ENCODE measurements at regions not wholly inside any gene's neighbourhood (a gene's known extent, or its start where the extent isn't known, plus 50 kb on each side); places are given as distances from the start of the nearest gene placed in this dataset.
"Not testable (repeated sequence)": the region's sequence is repeated elsewhere in the genome, so short reads cannot be mapped to it uniquely, and the experiment has no call there.

DNA sequence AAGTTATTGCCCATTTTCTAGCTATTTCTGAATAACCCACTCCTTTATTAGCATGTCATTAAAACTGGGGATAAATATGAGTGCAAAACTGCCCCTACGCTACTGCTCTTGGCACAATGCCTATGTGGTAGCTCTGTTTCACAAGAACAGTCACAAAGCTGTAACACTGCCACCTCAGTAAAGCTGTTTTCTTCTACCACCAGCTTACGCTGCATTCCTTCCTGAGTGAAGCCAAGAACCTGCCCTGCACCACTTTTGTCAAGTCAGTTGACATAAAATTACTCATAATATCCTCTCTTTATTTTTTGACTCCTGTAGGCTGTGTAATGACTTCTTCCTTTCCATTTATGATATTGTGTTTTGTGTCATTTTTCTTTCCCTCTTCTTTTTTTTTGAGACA, 313.2 kb upstream of the PLGLB1 start:
- FAIRE-seq; H4K20me1 ChIP-seq (ENCODE audit: control insufficient read depth, extremely low read depth, insufficient read depth, low read length); H2AFZ ChIP-seq (ENCODE audit: control insufficient read depth, low read length); DNase-seq (ENCODE audit: low read depth, low spot score); H3K9me1 ChIP-seq (ENCODE audit: control insufficient read depth, extremely low read depth, insufficient read depth, low read length); H3K27ac ChIP-seq (ENCODE audit: control insufficient read depth, insufficient read depth, low read length); H3K27me3 ChIP-seq (ENCODE audit: control insufficient read depth, extremely low read depth, insufficient read depth, low read length); H3K79me2 ChIP-seq (ENCODE audit: control insufficient read depth, insufficient read depth, low read length); H3K4me1 ChIP-seq (ENCODE audit: control insufficient read depth, extremely low read depth, insufficient read depth, low read length); H3K9ac ChIP-seq (ENCODE audit: control insufficient read depth, extremely low read depth, insufficient read depth, low read length); dilution Hi-C loops (cut with MboI; ENCODE audit: extremely low pct_ligation_motif_present, low sequenced_read_pairs); H3K36me3 ChIP-seq (ENCODE audit: control insufficient read depth in 2 of 2, extremely low read depth in 1 of 2, insufficient read depth in 2 of 2, low read length in 2 of 2); H3K4me2 ChIP-seq (ENCODE audit: control insufficient read depth, extremely low read depth, insufficient read depth, low read depth, low read length); H3K9me3 ChIP-seq (ENCODE audit: control insufficient read depth, low read depth, low read length); H3K4me3 ChIP-seq (ENCODE audit: control insufficient read depth in 2 of 3, extremely low read depth in 1 of 3, insufficient read depth in 2 of 3, low read depth in 1 of 3, low read length in 3 of 3): not testable (repeated sequence)

- H3K4me1 ChIP-seq (ENCODE audit: control insufficient read depth, extremely low read depth, insufficient read depth, low read length); H3K4me3 ChIP-seq (ENCODE audit: control insufficient read depth in 2 of 3, extremely low read depth in 1 of 3, insufficient read depth in 2 of 3, low read depth in 1 of 3, low read length in 3 of 3); H3K79me2 ChIP-seq (ENCODE audit: control insufficient read depth, insufficient read depth, low read length); H3K27me3 ChIP-seq (ENCODE audit: control insufficient read depth, extremely low read depth, insufficient read depth, low read length); H3K4me2 ChIP-seq (ENCODE audit: control insufficient read depth, extremely low read depth, insufficient read depth, low read depth, low read length); FAIRE-seq; H3K9ac ChIP-seq (ENCODE audit: control insufficient read depth, extremely low read depth, insufficient read depth, low read length); H3K9me1 ChIP-seq (ENCODE audit: control insufficient read depth, extremely low read depth, insufficient read depth, low read length); DNase-seq (ENCODE audit: low read depth, low spot score); H4K20me1 ChIP-seq (ENCODE audit: control insufficient read depth, extremely low read depth, insufficient read depth, low read length); H3K36me3 ChIP-seq (ENCODE audit: control insufficient read depth in 2 of 2, extremely low read depth in 1 of 2, insufficient read depth in 2 of 2, low read length in 2 of 2); H3K9me3 ChIP-seq (ENCODE audit: control insufficient read depth, low read depth, low read length); dilution Hi-C loops (cut with MboI; ENCODE audit: extremely low pct_ligation_motif_present, low sequenced_read_pairs); H3K27ac ChIP-seq (ENCODE audit: control insufficient read depth, insufficient read depth, low read length); H2AFZ ChIP-seq (ENCODE audit: control insufficient read depth, low read length): not testable (repeated sequence)
Measured at GRCh38 chr2:87338998-87339397, 317.4 kb upstream of the PLGLB1 start.

- FAIRE-seq; H3K4me3 ChIP-seq (ENCODE audit: control insufficient read depth in 2 of 3, extremely low read depth in 1 of 3, insufficient read depth in 2 of 3, low read depth in 1 of 3, low read length in 3 of 3); H4K20me1 ChIP-seq (ENCODE audit: control insufficient read depth, extremely low read depth, insufficient read depth, low read length); H3K4me2 ChIP-seq (ENCODE audit: control insufficient read depth, extremely low read depth, insufficient read depth, low read depth, low read length); H3K36me3 ChIP-seq (ENCODE audit: control insufficient read depth in 2 of 2, extremely low read depth in 1 of 2, insufficient read depth in 2 of 2, low read length in 2 of 2); H2AFZ ChIP-seq (ENCODE audit: control insufficient read depth, low read length); H3K27me3 ChIP-seq (ENCODE audit: control insufficient read depth, extremely low read depth, insufficient read depth, low read length); dilution Hi-C loops (cut with MboI; ENCODE audit: extremely low pct_ligation_motif_present, low sequenced_read_pairs); H3K9me1 ChIP-seq (ENCODE audit: control insufficient read depth, extremely low read depth, insufficient read depth, low read length); H3K79me2 ChIP-seq (ENCODE audit: control insufficient read depth, insufficient read depth, low read length); H3K27ac ChIP-seq (ENCODE audit: control insufficient read depth, insufficient read depth, low read length); H3K4me1 ChIP-seq (ENCODE audit: control insufficient read depth, extremely low read depth, insufficient read depth, low read length); H3K9me3 ChIP-seq (ENCODE audit: control insufficient read depth, low read depth, low read length); H3K9ac ChIP-seq (ENCODE audit: control insufficient read depth, extremely low read depth, insufficient read depth, low read length); DNase-seq (ENCODE audit: low read depth, low spot score): not testable (repeated sequence)
- TF ChIP-seq, protein P1, sequence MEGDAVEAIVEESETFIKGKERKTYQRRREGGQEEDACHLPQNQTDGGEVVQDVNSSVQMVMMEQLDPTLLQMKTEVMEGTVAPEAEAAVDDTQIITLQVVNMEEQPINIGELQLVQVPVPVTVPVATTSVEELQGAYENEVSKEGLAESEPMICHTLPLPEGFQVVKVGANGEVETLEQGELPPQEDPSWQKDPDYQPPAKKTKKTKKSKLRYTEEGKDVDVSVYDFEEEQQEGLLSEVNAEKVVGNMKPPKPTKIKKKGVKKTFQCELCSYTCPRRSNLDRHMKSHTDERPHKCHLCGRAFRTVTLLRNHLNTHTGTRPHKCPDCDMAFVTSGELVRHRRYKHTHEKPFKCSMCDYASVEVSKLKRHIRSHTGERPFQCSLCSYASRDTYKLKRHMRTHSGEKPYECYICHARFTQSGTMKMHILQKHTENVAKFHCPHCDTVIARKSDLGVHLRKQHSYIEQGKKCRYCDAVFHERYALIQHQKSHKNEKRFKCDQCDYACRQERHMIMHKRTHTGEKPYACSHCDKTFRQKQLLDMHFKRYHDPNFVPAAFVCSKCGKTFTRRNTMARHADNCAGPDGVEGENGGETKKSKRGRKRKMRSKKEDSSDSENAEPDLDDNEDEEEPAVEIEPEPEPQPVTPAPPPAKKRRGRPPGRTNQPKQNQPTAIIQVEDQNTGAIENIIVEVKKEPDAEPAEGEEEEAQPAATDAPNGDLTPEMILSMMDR (optimal IDR thresholded peaks at IDR 0.05 in 1 of 3, IDR thresholded peaks at IDR 0.05 in 1 of 3, conservative IDR thresholded peaks at IDR 0.05 in 1 of 3; ENCODE audit: extremely low read depth in 1 of 3, insufficient read depth in 2 of 3, low read length in 3 of 3): peak; percentile 8 to 49 (median 26)
Measured at GRCh38 chr2:87341601-87342014, 320.0 kb upstream of the PLGLB1 start.

- FAIRE-seq; H4K20me1 ChIP-seq (ENCODE audit: control insufficient read depth, extremely low read depth, insufficient read depth, low read length); H3K9me3 ChIP-seq (ENCODE audit: control insufficient read depth, low read depth, low read length); H3K4me3 ChIP-seq (ENCODE audit: control insufficient read depth in 2 of 3, extremely low read depth in 1 of 3, insufficient read depth in 2 of 3, low read depth in 1 of 3, low read length in 3 of 3); H3K4me2 ChIP-seq (ENCODE audit: control insufficient read depth, extremely low read depth, insufficient read depth, low read depth, low read length); H3K9me1 ChIP-seq (ENCODE audit: control insufficient read depth, extremely low read depth, insufficient read depth, low read length); H3K4me1 ChIP-seq (ENCODE audit: control insufficient read depth, extremely low read depth, insufficient read depth, low read length); H3K79me2 ChIP-seq (ENCODE audit: control insufficient read depth, insufficient read depth, low read length); dilution Hi-C loops (cut with MboI; ENCODE audit: extremely low pct_ligation_motif_present, low sequenced_read_pairs); H3K27ac ChIP-seq (ENCODE audit: control insufficient read depth, insufficient read depth, low read length); H3K36me3 ChIP-seq (ENCODE audit: control insufficient read depth in 2 of 2, extremely low read depth in 1 of 2, insufficient read depth in 2 of 2, low read length in 2 of 2); DNase-seq (ENCODE audit: low read depth, low spot score); H3K9ac ChIP-seq (ENCODE audit: control insufficient read depth, extremely low read depth, insufficient read depth, low read length); H3K27me3 ChIP-seq (ENCODE audit: control insufficient read depth, extremely low read depth, insufficient read depth, low read length); H2AFZ ChIP-seq (ENCODE audit: control insufficient read depth, low read length): not testable (repeated sequence)
Measured at GRCh38 chr2:87342175-87342574, 320.5 kb upstream of the PLGLB1 start.

GRCh38 chr2:87343347-87343746, 321.7 kb upstream of the PLGLB1 start:
- H3K27ac ChIP-seq (ENCODE audit: control insufficient read depth, insufficient read depth, low read length); H3K9me3 ChIP-seq (ENCODE audit: control insufficient read depth, low read depth, low read length); H4K20me1 ChIP-seq (ENCODE audit: control insufficient read depth, extremely low read depth, insufficient read depth, low read length); H3K4me2 ChIP-seq (ENCODE audit: control insufficient read depth, extremely low read depth, insufficient read depth, low read depth, low read length); dilution Hi-C loops (cut with MboI; ENCODE audit: extremely low pct_ligation_motif_present, low sequenced_read_pairs); H3K27me3 ChIP-seq (ENCODE audit: control insufficient read depth, extremely low read depth, insufficient read depth, low read length); H3K79me2 ChIP-seq (ENCODE audit: control insufficient read depth, insufficient read depth, low read length); H3K4me1 ChIP-seq (ENCODE audit: control insufficient read depth, extremely low read depth, insufficient read depth, low read length); H3K4me3 ChIP-seq (ENCODE audit: control insufficient read depth in 2 of 3, extremely low read depth in 1 of 3, insufficient read depth in 2 of 3, low read depth in 1 of 3, low read length in 3 of 3); DNase-seq (ENCODE audit: low read depth, low spot score); FAIRE-seq; H3K9ac ChIP-seq (ENCODE audit: control insufficient read depth, extremely low read depth, insufficient read depth, low read length); H2AFZ ChIP-seq (ENCODE audit: control insufficient read depth, low read length); H3K9me1 ChIP-seq (ENCODE audit: control insufficient read depth, extremely low read depth, insufficient read depth, low read length); H3K36me3 ChIP-seq (ENCODE audit: control insufficient read depth in 2 of 2, extremely low read depth in 1 of 2, insufficient read depth in 2 of 2, low read length in 2 of 2): not testable (repeated sequence)
